ENCODE measurements at regions not wholly inside any gene's neighbourhood (a gene's known extent, or its start where the extent isn't known, plus 50 kb on each side); places are given as distances from the start of the nearest gene placed in this dataset.

GRCh38 chr2:125264453-125264852 lies 1239.4 kb downstream of the CNTNAP5 start:
- H3K36me3 ChIP-seq: no peaks in the 10 kb centered on the region
- peaks cover 6% of the 10 kb centered on the region for H3K4me1 ChIP-seq (ENCODE audit: low read depth)
- H3K27ac ChIP-seq: no peak overlapping the region
- TF ChIP-seq, protein P1, sequence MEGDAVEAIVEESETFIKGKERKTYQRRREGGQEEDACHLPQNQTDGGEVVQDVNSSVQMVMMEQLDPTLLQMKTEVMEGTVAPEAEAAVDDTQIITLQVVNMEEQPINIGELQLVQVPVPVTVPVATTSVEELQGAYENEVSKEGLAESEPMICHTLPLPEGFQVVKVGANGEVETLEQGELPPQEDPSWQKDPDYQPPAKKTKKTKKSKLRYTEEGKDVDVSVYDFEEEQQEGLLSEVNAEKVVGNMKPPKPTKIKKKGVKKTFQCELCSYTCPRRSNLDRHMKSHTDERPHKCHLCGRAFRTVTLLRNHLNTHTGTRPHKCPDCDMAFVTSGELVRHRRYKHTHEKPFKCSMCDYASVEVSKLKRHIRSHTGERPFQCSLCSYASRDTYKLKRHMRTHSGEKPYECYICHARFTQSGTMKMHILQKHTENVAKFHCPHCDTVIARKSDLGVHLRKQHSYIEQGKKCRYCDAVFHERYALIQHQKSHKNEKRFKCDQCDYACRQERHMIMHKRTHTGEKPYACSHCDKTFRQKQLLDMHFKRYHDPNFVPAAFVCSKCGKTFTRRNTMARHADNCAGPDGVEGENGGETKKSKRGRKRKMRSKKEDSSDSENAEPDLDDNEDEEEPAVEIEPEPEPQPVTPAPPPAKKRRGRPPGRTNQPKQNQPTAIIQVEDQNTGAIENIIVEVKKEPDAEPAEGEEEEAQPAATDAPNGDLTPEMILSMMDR (IDR thresholded peaks at IDR 0.05; ENCODE audit: low read depth, low read length): no peak
- no peaks in the 10 kb centered on the region for H3K27me3 ChIP-seq
- DNase-seq (ENCODE audit: low read depth in 1 of 2, low spot score in 1 of 2): peak in 1 of 2 donors; percentile 6
- H3K9me3 ChIP-seq (ENCODE audit: low read depth): no peaks in the 10 kb centered on the region
- no peak overlapping the region for H3K4me3 ChIP-seq

GRCh38 chr2:125267683-125268082 lies 1242.6 kb downstream of the CNTNAP5 start:
- Histone ChIP-seq H3K4me3 (no peak overlapping the region), H3K9me3 (ENCODE audit: low read depth) (no peaks in the 10 kb centered on the region), H3K27me3 (no peaks in the 10 kb centered on the region), H3K36me3 (no peaks in the 10 kb centered on the region), H3K27ac (no peak overlapping the region), H3K4me1 (ENCODE audit: low read depth) (no peaks in the 10 kb centered on the region)
- TF ChIP-seq, protein P1 (IDR thresholded peaks at IDR 0.05; ENCODE audit: low read depth, low read length): no peak
- no peak for DNase-seq (ENCODE audit: low read depth in 1 of 2, low spot score in 1 of 2)

- no peaks in the 10 kb centered on the region for H3K4me1 ChIP-seq (ENCODE audit: low read depth)
- no peak for DNase-seq (ENCODE audit: low read depth in 1 of 2, low spot score in 1 of 2)
- TF ChIP-seq, protein P1 (IDR thresholded peaks at IDR 0.05; ENCODE audit: low read depth, low read length): no peak
- no peaks in the 10 kb centered on the region for H3K36me3 ChIP-seq
- H3K9me3 ChIP-seq (ENCODE audit: low read depth): no peaks in the 10 kb centered on the region
- no peak overlapping the region for H3K4me3 ChIP-seq
- H3K27ac ChIP-seq: no peak overlapping the region
- no peaks in the 10 kb centered on the region for H3K27me3 ChIP-seq
Measured at GRCh38 chr2:125272651-125273050, 1247.6 kb downstream of the CNTNAP5 start.

DNA sequence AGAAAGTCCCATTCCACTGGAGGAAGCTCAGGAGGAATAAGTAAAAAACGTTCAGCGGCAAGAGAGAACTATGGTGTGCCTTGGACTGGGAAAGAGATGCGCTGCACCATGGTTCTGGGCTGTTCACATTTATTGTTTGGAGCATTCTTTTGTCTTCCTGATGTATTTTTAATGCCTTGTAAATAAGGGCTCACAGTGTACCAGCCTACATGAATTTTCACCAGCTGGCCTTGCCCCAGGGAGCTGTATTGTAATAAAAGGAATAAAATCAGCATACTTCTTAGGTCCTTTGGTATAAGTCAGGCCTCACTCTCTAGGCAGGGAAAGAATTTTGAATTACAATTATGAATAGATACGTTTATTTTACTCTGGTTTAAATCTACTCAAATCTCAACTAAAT lies 1249.6 kb downstream of the CNTNAP5 start:
- Histone ChIP-seq H3K4me1 (ENCODE audit: low read depth) (no peaks in the 10 kb centered on the region), H3K4me3 (no peak overlapping the region), H3K27ac (no peak overlapping the region), H3K9me3 (ENCODE audit: low read depth) (no peaks in the 10 kb centered on the region), H3K27me3 (no peaks in the 10 kb centered on the region), H3K36me3 (no peaks in the 10 kb centered on the region)
- no peak for DNase-seq (ENCODE audit: low read depth in 1 of 2, low spot score in 1 of 2)
- TF ChIP-seq, protein P1 (IDR thresholded peaks at IDR 0.05; ENCODE audit: low read depth, low read length): no peak

DNA sequence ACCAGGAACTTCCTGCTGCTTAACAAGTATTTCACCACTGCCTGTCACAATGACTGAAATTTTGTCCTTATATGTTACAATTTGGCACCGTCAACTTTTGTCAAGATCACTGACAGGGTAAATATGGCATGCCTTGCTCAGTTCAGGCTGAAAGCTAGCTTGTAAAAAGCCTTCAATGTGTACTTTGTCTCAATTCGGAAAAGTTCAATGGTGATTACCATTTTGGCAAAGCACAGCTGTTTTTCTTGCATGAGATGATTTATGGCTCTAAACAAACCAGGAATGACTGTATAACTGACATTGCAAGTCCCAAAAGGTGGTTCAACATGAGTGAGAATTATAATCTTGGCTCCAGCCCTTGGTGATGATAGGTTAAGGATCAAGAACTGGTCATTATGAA lies 1255.2 kb downstream of the CNTNAP5 start:
- TF ChIP-seq, protein P1 (IDR thresholded peaks at IDR 0.05; ENCODE audit: low read depth, low read length): no peak
- Histone ChIP-seq H3K27ac (no peak overlapping the region), H3K27me3 (no peaks in the 10 kb centered on the region), H3K4me1 (ENCODE audit: low read depth) (no peaks in the 10 kb centered on the region), H3K4me3 (no peak overlapping the region), H3K9me3 (ENCODE audit: low read depth) (no peaks in the 10 kb centered on the region), H3K36me3 (no peaks in the 10 kb centered on the region)
- no peak for DNase-seq (ENCODE audit: low read depth in 1 of 2, low spot score in 1 of 2)

DNA sequence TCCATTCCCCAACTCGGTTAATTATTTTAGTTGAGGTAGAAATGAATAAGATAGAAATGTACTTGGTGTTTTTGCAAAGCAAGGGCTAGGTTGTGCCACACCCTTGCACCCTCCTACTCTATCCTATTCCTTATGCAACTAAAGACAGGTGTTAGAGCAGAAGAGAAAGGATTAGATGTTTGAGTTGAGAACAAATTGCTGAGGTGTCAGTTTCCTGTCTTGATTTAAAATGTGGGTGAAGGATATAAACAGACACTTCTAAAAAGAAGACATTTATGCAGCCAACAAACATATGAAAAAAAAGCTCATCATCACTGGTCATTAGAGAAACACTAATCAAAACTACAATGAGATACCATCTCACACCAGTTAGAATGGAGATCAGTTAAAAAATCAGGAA lies 1256.2 kb downstream of the CNTNAP5 start:
- Histone ChIP-seq H3K27ac (no peak overlapping the region), H3K4me3 (no peak overlapping the region), H3K4me1 (ENCODE audit: low read depth) (no peaks in the 10 kb centered on the region), H3K9me3 (ENCODE audit: low read depth) (no peaks in the 10 kb centered on the region), H3K36me3 (no peaks in the 10 kb centered on the region), H3K27me3 (no peaks in the 10 kb centered on the region)
- DNase-seq (ENCODE audit: low read depth in 1 of 2, low spot score in 1 of 2): no peak
- TF ChIP-seq, protein P1 (IDR thresholded peaks at IDR 0.05; ENCODE audit: low read depth, low read length): no peak

Measured in cardiac muscle cell (in vitro differentiated cells and primary cell).